K562 (cell line): ENCODE measurements at regions not wholly inside any gene's neighbourhood (a gene's known extent, or its start where the extent isn't known, plus 50 kb on each side); places are given as distances from the start of the nearest gene placed in this dataset.

Experiments used
- ATAC-seq: fragments of 200-7000 bp; cut with Tn5 transposase; 3 replicates; pipeline ENCODE4 v1.9.1; 2020; ENCODE audit warnings: moderate library complexity
- BruUV-seq: library from RNA; stranded (reverse); fragments of 400-500 nt; replicated peaks from 2 replicates; lab custom pipeline; 2021; lab: Mats Ljungman, UMichigan
- CTCF ChIA-PET: fragments of 300-600 bp; formaldehyde crosslinking; extraction: SDS; loops from one replicate; lab custom pipeline; 2021; ENCODE audit warnings: low intra/inter-chr PET ratio; lab: Yijun Ruan, JAX
- POLR2A ChIA-PET: fragments of 300-600, 350-650 bp; sonication (Branson Sonifier 250); formaldehyde crosslinking; extraction: SDS; loops from one replicate; lab custom pipeline; 2021; ENCODE audit warnings: antibody characterized with exemption, inconsistent platforms; lab: Yijun Ruan, JAX
- DNase-seq, 4 experiments: peaks; one replicate each; pipeline versions ENCODE4 v3.0.0 to v3.0.0-alpha.2; 2011 to 2018; ENCODE audit warnings: low spot score in 3 of 4, mixed read lengths in 3 of 4; ENCODE audit errors: extremely low read depth in 1 of 4
- FAIRE-seq: peaks from 2 replicates; lab custom pipeline; 2011; peaks lifted over from hg19 to GRCh38; lab: Jason Lieb, UNC
- H2AFZ ChIP-seq: 2 replicates; pipeline ENCODE4 v1.6.0; 2011; ENCODE audit warnings: low read depth, low read length, control low read depth, inconsistent platforms
- H3K27ac ChIP-seq: fragments of 200-600 bp; 3 replicates; pipeline ENCODE4 v1.8.0; 2011; ENCODE audit warnings: low read depth, mild to moderate bottlenecking, control low read depth, inconsistent platforms, low read length, moderate library complexity, mixed read lengths; ENCODE audit errors: extremely low read depth
- H3K27me3 ChIP-seq, 2 experiments: fragments of 300-600 bp in 1 of 2; 2 replicates in 1 of 2; 3 replicates in 1 of 2; pipeline versions ENCODE4 v1.6.0 to v1.8.0; 2011; ENCODE audit warnings: inconsistent platforms in 2 of 2, low read length in 2 of 2, mild to moderate bottlenecking in 1 of 2, mixed read lengths in 1 of 2, moderate library complexity in 1 of 2; ENCODE audit not compliant: control insufficient read depth in 2 of 2, insufficient read depth in 2 of 2
- H3K36me3 ChIP-seq: fragments of 300-600 bp; 3 replicates; pipeline ENCODE4 v1.8.0; 2011; ENCODE audit warnings: mild to moderate bottlenecking, low read length, inconsistent platforms; ENCODE audit not compliant: control insufficient read depth, insufficient read depth
- H3K4me1 ChIP-seq, 2 experiments: fragments of 200-600 bp in 1 of 2; replicated peaks in 1 of 2; 2 replicates in 1 of 2; 3 replicates in 1 of 2; pipeline versions ENCODE4 v1.5.1 to v1.8.0; 2011; ENCODE audit warnings: inconsistent platforms in 2 of 2, low read length in 2 of 2, mild to moderate bottlenecking in 1 of 2, mixed read lengths in 1 of 2, moderate library complexity in 1 of 2; ENCODE audit not compliant: control insufficient read depth in 2 of 2, insufficient read depth in 2 of 2
- H3K4me2 ChIP-seq: 2 replicates; pipeline ENCODE4 v1.6.1; 2011; ENCODE audit warnings: low read length, control low read depth, inconsistent platforms, mixed read lengths; ENCODE audit not compliant: insufficient read depth
- H3K4me3 ChIP-seq: fragments of 200-600 bp; sonication (generic), shearing (Covaris generic); 2 replicates; pipeline ENCODE4 v1.5.1; 2016; ENCODE audit warnings: control low read depth, inconsistent platforms
- H3K79me2 ChIP-seq: fragments of 200-600 bp; 3 replicates; pipeline ENCODE4 v1.8.0; 2011; ENCODE audit warnings: low read length, inconsistent platforms; ENCODE audit not compliant: control insufficient read depth, insufficient read depth
- H3K9ac ChIP-seq, 2 experiments: 2 replicates each; pipeline versions ENCODE4 v1.6.0 to v1.6.1; 2011; ENCODE audit warnings: low read depth in 2 of 2, low read length in 2 of 2, control low read depth in 1 of 2, inconsistent platforms in 1 of 2, mild to moderate bottlenecking in 1 of 2, mixed read lengths in 1 of 2; ENCODE audit not compliant: insufficient read depth in 1 of 2
- H3K9me1 ChIP-seq: one replicate; pipeline ENCODE4 v1.6.0; 2011; ENCODE audit warnings: inconsistent platforms, mild to moderate bottlenecking, low read length, moderate library complexity; ENCODE audit not compliant: control insufficient read depth, insufficient read depth
- H3K9me3 ChIP-seq: replicated peaks from 2 replicates; pipeline ENCODE4 v1.5.1; 2011; ENCODE audit warnings: low read depth, low read length, inconsistent platforms; ENCODE audit not compliant: control insufficient read depth, insufficient read depth
- H4K20me1 ChIP-seq: replicated peaks from 2 replicates; pipeline ENCODE4 v1.6.1; 2011; ENCODE audit warnings: low read length, inconsistent platforms, mixed read lengths; ENCODE audit not compliant: control insufficient read depth, insufficient read depth
- ARID2 ChIP-seq: fragments of 450-650 bp; IDR thresholded peaks from 2 replicates; pipeline ENCODE4 v1.6.1; 2017; ENCODE audit warnings: antibody characterized with exemption, mild to moderate bottlenecking
- HOXB6 ChIP-seq: fragments of 250-450 bp; sonication (Bioruptor Pico); IDR thresholded peaks from 2 replicates; pipeline ENCODE4 v1.5.1; 2022; ENCODE audit warnings: mild to moderate bottlenecking, borderline replicate concordance
- JUN ChIP-seq, 2 experiments: sonication (generic) in 1 of 2; formaldehyde crosslinking in 1 of 2; IDR thresholded peaks; 2 replicates each; pipeline versions ENCODE4 v1.6.1 to v1.8.0; 2012 to 2022; ENCODE audit warnings: borderline replicate concordance in 2 of 2, mild to moderate bottlenecking in 2 of 2, improper control_type of control experiment in 1 of 2, low read depth in 1 of 2, low read length in 1 of 2, missing genetic modification reagents in 1 of 2
- KLF16 ChIP-seq: IDR thresholded peaks from 2 replicates; pipeline ENCODE4 v1.6.1; 2016; ENCODE audit warnings: antibody characterized with exemption
- L3MBTL2 ChIP-seq: fragments of 450-650 bp; IDR thresholded peaks from 2 replicates; pipeline ENCODE4 v1.6.1; 2016; ENCODE audit warnings: mild to moderate bottlenecking, moderate library complexity
- MCM2 ChIP-seq: fragments of 450-650 bp; IDR thresholded peaks from 2 replicates; pipeline ENCODE4 v1.6.1; 2017; ENCODE audit warnings: low read depth, mild to moderate bottlenecking
- NCOA4 ChIP-seq: fragments of 450-650 bp; IDR thresholded peaks from 2 replicates; pipeline ENCODE4 v1.6.1; 2018; ENCODE audit warnings: mild to moderate bottlenecking; ENCODE audit not compliant: partially characterized antibody
- PURB ChIP-seq: sonication (generic); formaldehyde crosslinking; IDR thresholded peaks from 2 replicates; pipeline ENCODE4 v1.9.0; 2021; ENCODE audit warnings: low read depth, mild to moderate bottlenecking, missing genetic modification reagents
- WHSC1 ChIP-seq: IDR thresholded peaks from one replicate; pipeline ENCODE4 v1.6.1; 2012; ENCODE audit warnings: low read length, control low read depth, inconsistent platforms
- YY1 ChIP-seq, 3 experiments: IDR thresholded peaks; 2 replicates each; pipeline ENCODE4 v1.6.1; 2011; ENCODE audit warnings: low read length in 2 of 3, mild to moderate bottlenecking in 2 of 3, moderate library complexity in 2 of 3, borderline replicate concordance in 1 of 3, control low read depth in 1 of 3, low read depth in 1 of 3; ENCODE audit not compliant: insufficient read depth in 3 of 3, insufficient replicate concordance in 2 of 3, control insufficient read depth in 1 of 3, insufficient read length in 1 of 3; ENCODE audit errors: extremely low read depth in 1 of 3
- ZNF174 ChIP-seq: fragments of 250-450 bp; sonication (Bioruptor Pico); IDR thresholded peaks from 2 replicates; pipeline ENCODE4 v1.4.0; 2020; ENCODE audit warnings: mild to moderate bottlenecking
- ZNF24 ChIP-seq: fragments of 450-650 bp; IDR thresholded peaks from 2 replicates; pipeline ENCODE4 v1.6.1; 2016
- ZNF561 ChIP-seq: fragments of 450-650 bp; formaldehyde crosslinking; conservative IDR thresholded peaks from 2 replicates; pipeline ENCODE4 v1.4.0; 2020; ENCODE audit warnings: mild to moderate bottlenecking, moderate library complexity
- ZNF583 ChIP-seq: fragments of 250-450 bp; sonication (Bioruptor Pico); IDR thresholded peaks from 2 replicates; pipeline ENCODE4 v1.4.0; 2020
- ZNF830 ChIP-seq: fragments of 250-450 bp; sonication (Bioruptor Pico); IDR thresholded peaks from 2 replicates; pipeline ENCODE4 v1.5.0; 2021; ENCODE audit warnings: mild to moderate bottlenecking
- WGBS: fragments of 100-300 bp; shearing (Covaris generic); methylation state at CpG from one replicate; pipeline ENCODE4 v1.1.6; 2016; ENCODE audit warnings: low coverage, mixed read lengths; ENCODE audit not compliant: insufficient coverage; ENCODE audit errors: missing lambda C conversion rate; 5-methylcytosine and 5-hydroxymethylcytosine counted together
- in situ Hi-C: fragments of 300-500 bp; cut with MboI; formaldehyde crosslinking; loops from 4 replicates; pipeline ENCODE4 v1.15.0; 2018; ENCODE audit warnings: inconsistent platforms, mixed read lengths
- intact Hi-C: fragments of 100-400 bp; cut with micrococcal nuclease; formaldehyde crosslinking; loops from 2 replicates; pipeline ENCODE4 v1.14.2; 2022
- TF ChIP-seq, protein P1 (sequence below): fragments of 450-650 bp; formaldehyde crosslinking; IDR thresholded peaks from 2 replicates; pipeline ENCODE4 v1.4.0; 2022; ENCODE audit warnings: mild to moderate bottlenecking, moderate library complexity
- TF ChIP-seq, protein P2 (sequence below): IDR thresholded peaks from 2 replicates; pipeline ENCODE4 v1.6.1; 2016; ENCODE audit warnings: missing genetic modification characterization, missing compliant biosample characterization

DNA sequence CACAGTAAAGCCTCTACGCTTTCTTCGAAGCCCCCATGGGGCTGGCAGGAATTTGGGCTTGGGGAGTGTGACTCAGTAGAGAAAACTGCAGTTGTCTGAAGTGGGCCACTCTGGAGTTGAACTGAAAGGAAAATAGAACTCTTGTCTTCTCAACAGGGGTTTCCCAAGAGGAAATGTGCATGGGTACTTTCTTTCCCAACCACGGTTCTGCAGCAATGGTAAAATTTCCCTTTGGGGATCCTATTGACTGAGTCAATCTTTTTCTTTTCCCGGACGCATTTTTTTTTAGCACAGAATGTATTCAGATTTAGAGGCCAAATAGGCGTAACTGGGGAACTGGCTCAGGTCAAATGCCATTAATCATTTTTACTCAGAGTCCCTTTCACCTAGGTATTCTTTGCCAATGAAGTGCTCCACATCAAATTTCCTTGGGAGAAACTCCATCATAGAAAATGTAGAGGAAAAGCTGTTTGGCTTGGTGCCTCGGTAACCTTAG is 269.3 kb downstream of the STIM2 start:
- WGBS, result 5% methylated on average over 7 of the region's 7 CpGs
- H4K20me1 ChIP-seq, result no peaks in the 10 kb centered on the region
- in situ Hi-C loops, result no loop called here

DNA sequence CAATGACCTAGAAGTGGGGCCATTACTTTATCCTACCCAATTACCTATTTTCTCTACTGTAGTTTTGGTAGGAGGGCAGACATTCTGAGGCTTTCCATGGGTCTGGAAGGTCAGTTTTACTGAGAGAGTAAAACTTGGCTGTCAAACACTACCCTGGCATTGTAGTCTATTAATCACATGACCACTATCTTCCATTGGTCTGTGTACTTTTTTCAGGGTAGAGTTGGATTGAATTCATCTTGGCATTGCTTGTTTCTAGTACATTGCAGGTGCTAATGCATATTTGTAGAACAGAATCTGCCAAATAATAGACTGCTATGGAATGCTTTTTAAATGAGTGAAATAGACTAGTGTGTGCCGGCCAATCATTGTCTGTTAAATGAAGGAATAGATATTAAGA is 271.9 kb downstream of the STIM2 start:
- in situ Hi-C loops (no loop called here), intact Hi-C loops (no loop called here)
- POLR2A ChIA-PET, result no interaction called here
- TF ChIP-seq ZNF24, result no peak
- no peak for TF ChIP-seq JUN (IDR thresholded peaks at IDR 0.05; ENCODE audit: borderline replicate concordance, low read depth, low read length)
- TF ChIP-seq JUN (CRISPR knock-in tag; IDR thresholded peaks at IDR 0.05; ENCODE audit: borderline replicate concordance), result no peak
- TF ChIP-seq, protein P1, sequence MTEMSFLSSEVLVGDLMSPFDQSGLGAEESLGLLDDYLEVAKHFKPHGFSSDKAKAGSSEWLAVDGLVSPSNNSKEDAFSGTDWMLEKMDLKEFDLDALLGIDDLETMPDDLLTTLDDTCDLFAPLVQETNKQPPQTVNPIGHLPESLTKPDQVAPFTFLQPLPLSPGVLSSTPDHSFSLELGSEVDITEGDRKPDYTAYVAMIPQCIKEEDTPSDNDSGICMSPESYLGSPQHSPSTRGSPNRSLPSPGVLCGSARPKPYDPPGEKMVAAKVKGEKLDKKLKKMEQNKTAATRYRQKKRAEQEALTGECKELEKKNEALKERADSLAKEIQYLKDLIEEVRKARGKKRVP (CRISPR knock-in tag), result no peak
- no peak for TF ChIP-seq ARID2
- TF ChIP-seq ZNF830, result no peak
- TF ChIP-seq, protein P2, sequence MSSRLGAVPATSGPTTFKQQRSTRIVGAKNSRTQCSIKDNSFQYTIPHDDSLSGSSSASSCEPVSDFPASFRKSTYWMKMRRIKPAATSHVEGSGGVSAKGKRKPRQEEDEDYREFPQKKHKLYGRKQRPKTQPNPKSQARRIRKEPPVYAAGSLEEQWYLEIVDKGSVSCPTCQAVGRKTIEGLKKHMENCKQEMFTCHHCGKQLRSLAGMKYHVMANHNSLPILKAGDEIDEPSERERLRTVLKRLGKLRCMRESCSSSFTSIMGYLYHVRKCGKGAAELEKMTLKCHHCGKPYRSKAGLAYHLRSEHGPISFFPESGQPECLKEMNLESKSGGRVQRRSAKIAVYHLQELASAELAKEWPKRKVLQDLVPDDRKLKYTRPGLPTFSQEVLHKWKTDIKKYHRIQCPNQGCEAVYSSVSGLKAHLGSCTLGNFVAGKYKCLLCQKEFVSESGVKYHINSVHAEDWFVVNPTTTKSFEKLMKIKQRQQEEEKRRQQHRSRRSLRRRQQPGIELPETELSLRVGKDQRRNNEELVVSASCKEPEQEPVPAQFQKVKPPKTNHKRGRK, result no peak
- no peak for TF ChIP-seq YY1 (IDR thresholded peaks at IDR 0.05; ENCODE audit: borderline replicate concordance in 1 of 3, control insufficient read depth in 1 of 3, extremely low read depth in 1 of 3, insufficient read depth in 3 of 3, insufficient read length in 1 of 3, insufficient replicate concordance in 2 of 3, low read depth in 1 of 3, low read length in 2 of 3)
- no peak for TF ChIP-seq HOXB6 (CRISPR knock-in tag)
- no peak for TF ChIP-seq MCM2
- TF ChIP-seq L3MBTL2, result no peak
- TF ChIP-seq WHSC1, result no peak
- TF ChIP-seq ZNF561 (CRISPR knock-in tag), result no peak
- no peak for TF ChIP-seq PURB (CRISPR knock-in tag)
- TF ChIP-seq NCOA4, result no peak

More for the DNA sequence above, 269.3 kb downstream of the STIM2 start:
- Histone ChIP-seq H3K4me1 (no peaks in the 10 kb centered on the region), H3K9me1 (no peaks in the 10 kb centered on the region)
- TF ChIP-seq ZNF174 (CRISPR knock-in tag) (no peak), ZNF583 (CRISPR knock-in tag) (no peak), KLF16 (no peak)
- TF ChIP-seq, all 486 proteins: peak for 0
- Histone ChIP-seq H3K36me3 (no peaks in the 10 kb centered on the region), H3K9ac (no peak overlapping the region), H3K4me3 (no peak overlapping the region), H3K4me2 (no peak overlapping the region), H3K27ac (no peak overlapping the region), H3K9me3 (no peaks in the 10 kb centered on the region), H3K79me2 (no peaks in the 10 kb centered on the region), H3K27me3 (no peaks in the 10 kb centered on the region), H2AFZ (no peak overlapping the region)
- BruUV-seq, result no TSS peak
- CTCF ChIA-PET, result no interaction called here
- POLR2A ChIA-PET, result no interaction called here
- ATAC-seq (no peak), FAIRE-seq (no peak), DNase-seq (no peak)
- intact Hi-C loops, result no loop called here

More for the DNA sequence above, 271.9 kb downstream of the STIM2 start:
- Histone ChIP-seq H3K4me1 (no peaks in the 10 kb centered on the region), H2AFZ (no peak overlapping the region), H3K9ac (no peak overlapping the region), H3K27me3 (no peaks in the 10 kb centered on the region), H3K36me3 (no peaks in the 10 kb centered on the region), H4K20me1 (no peaks in the 10 kb centered on the region), H3K4me2 (no peak overlapping the region), H3K9me3 (no peaks in the 10 kb centered on the region), H3K4me3 (no peak overlapping the region), H3K27ac (no peak overlapping the region), H3K79me2 (no peaks in the 10 kb centered on the region), H3K9me1 (no peaks in the 10 kb centered on the region)
- FAIRE-seq, result no peak
- no TSS peak for BruUV-seq
- CTCF ChIA-PET, result no interaction called here
- no peak for ATAC-seq
- DNase-seq, result no peak
- 0% methylated on average over 1 of the region's 1 CpG for WGBS
